CD4-positive, alpha-beta memory T cell (primary cell): ENCODE measurements at regions not wholly inside any gene's neighbourhood (a gene's known extent, or its start where the extent isn't known, plus 50 kb on each side); places are given as distances from the start of the nearest gene placed in this dataset.

Experiments
- CTCF ChIA-PET: fragments of 350-600 bp; sonication (Branson Sonifier 250); formaldehyde crosslinking; loops from one replicate; lab custom pipeline; 2021; ENCODE audit warnings: inconsistent platforms; ENCODE audit not compliant: partially characterized antibody; lab: Charles Lee
- POLR2A ChIA-PET: fragments of 350-600 bp; sonication (Branson Sonifier 250); formaldehyde crosslinking; loops from one replicate; lab custom pipeline; 2021; ENCODE audit not compliant: partially characterized antibody; lab: Charles Lee
- DNase-seq, 5 donors: peaks; one replicate each; pipeline versions ENCODE4 v3.0.0 to v3.0.0-alpha.2; 2020 to 2022; ENCODE audit warnings: mixed read lengths in 1 of 5
- H3K27ac ChIP-seq: one replicate; pipeline ENCODE4 v1.7.0; 2013; ENCODE audit warnings: low read depth, low read length
- H3K27me3 ChIP-seq: 2 replicates; pipeline ENCODE4 v1.7.0; 2013; ENCODE audit warnings: mild to moderate bottlenecking, low read length, moderate library complexity; ENCODE audit not compliant: insufficient read depth
- H3K36me3 ChIP-seq: 2 replicates; pipeline ENCODE4 v1.7.0; 2013; ENCODE audit warnings: mild to moderate bottlenecking, low read length, moderate library complexity; ENCODE audit not compliant: insufficient read depth
- H3K4me1 ChIP-seq: 2 replicates; pipeline ENCODE4 v1.7.0; 2013; ENCODE audit warnings: mild to moderate bottlenecking, low read length, moderate library complexity; ENCODE audit not compliant: insufficient read depth
- H3K4me3 ChIP-seq, 2 donors: one replicate each; pipeline ENCODE4 v1.7.0; 2013; ENCODE audit warnings: low read length in 2 of 2, mild to moderate bottlenecking in 1 of 2
- H3K9me3 ChIP-seq, 2 donors: one replicate each; pipeline ENCODE4 v1.7.0; 2013; ENCODE audit warnings: low read length in 2 of 2, control low read depth in 1 of 2; ENCODE audit not compliant: control insufficient read depth in 1 of 2
- H3K27ac Mint-ChIP-seq, 7 donors: one replicate each; pipeline ENCODE4 v1.8.0; 2020 to 2021; ENCODE audit warnings: mixed read lengths in 7 of 7, mild to moderate bottlenecking in 6 of 7, inconsistent platforms in 3 of 7, moderate library complexity in 3 of 7
- H3K27me3 Mint-ChIP-seq, 2 donors: one replicate each; pipeline ENCODE4 v1.8.0; 2020 to 2021; ENCODE audit warnings: mixed read lengths in 2 of 2
- H3K36me3 Mint-ChIP-seq, 2 donors: one replicate each; pipeline ENCODE4 v1.8.0; 2020 to 2021; ENCODE audit warnings: mixed read lengths in 2 of 2, inconsistent platforms in 1 of 2, mild to moderate bottlenecking in 1 of 2
- H3K4me1 Mint-ChIP-seq, 4 donors: one replicate each; pipeline ENCODE4 v1.8.0; 2020 to 2021; ENCODE audit warnings: mixed read lengths in 4 of 4, mild to moderate bottlenecking in 1 of 4
- H3K4me3 Mint-ChIP-seq, 8 donors: one replicate each; pipeline ENCODE4 v1.8.0; 2020 to 2021; ENCODE audit warnings: mixed read lengths in 8 of 8, mild to moderate bottlenecking in 7 of 8, moderate library complexity in 6 of 8, inconsistent platforms in 3 of 8
- H3K9me3 Mint-ChIP-seq, 8 donors: one replicate each; pipeline ENCODE4 v1.8.0; 2020 to 2021; ENCODE audit warnings: mixed read lengths in 8 of 8, mild to moderate bottlenecking in 5 of 8, inconsistent platforms in 3 of 8, moderate library complexity in 1 of 8
- intact Hi-C: fragments of 100-400 bp; cut with micrococcal nuclease; formaldehyde crosslinking; loops from one replicate; pipeline ENCODE4 v1.15.1; 2023

GRCh38 chr9:126556560-126557250 is 57.0 kb upstream of the LMX1B start:
- Histone ChIP-seq H3K4me3 (no peak overlapping the region), H3K27ac (no peak overlapping the region), H3K9me3 (no peaks in the 10 kb centered on the region), H3K27me3 (peaks cover 6% of the 10 kb centered on the region), H3K4me1 (no peaks in the 10 kb centered on the region), H3K36me3 (no peaks in the 10 kb centered on the region)
- DNase-seq = no peak
- peaks cover 0 to 1% (median 0%) of the 10 kb centered on the region in 4 donors for H3K4me1 Mint-ChIP-seq
- CTCF ChIA-PET = interaction anchor here (0.7 to 7.2 kb wide), 9 partner anchors 21 to 255 kb away, joined by 3 to 266 read pairs (median 5); no protein-coding TSS in a partner anchor
- POLR2A ChIA-PET = no interaction called here
- H3K4me3 Mint-ChIP-seq = no peak overlapping the region
- peaks cover 0 to 4% (median 0%) of the 10 kb centered on the region in 8 donors for H3K9me3 Mint-ChIP-seq
- peaks cover 9 to 22% of the 10 kb centered on the region in 2 donors for H3K27me3 Mint-ChIP-seq
- intact Hi-C loops = no loop called here
- H3K36me3 Mint-ChIP-seq = no peaks in the 10 kb centered on the region
- no peak overlapping the region for H3K27ac Mint-ChIP-seq

GRCh38 chr9:126558051-126558665 is 55.6 kb upstream of the LMX1B start:
- Mint-ChIP-seq H3K36me3 (no peaks in the 10 kb centered on the region), H3K9me3 (peaks cover 0 to 4% (median 0%) of the 10 kb centered on the region in 8 donors), H3K27ac (peak overlapping the region in 1 of 7 donors; percentile 57), H3K4me1 (peaks cover 0 to 1% (median 0%) of the 10 kb centered on the region in 4 donors), H3K27me3 (peaks cover 15 to 24% of the 10 kb centered on the region in 2 donors), H3K4me3 (no peak overlapping the region)
- peak; percentile 51 to 68 (median 56) for DNase-seq
- ChIA-PET CTCF (interaction anchor here (0.8 to 7.2 kb wide), 23 partner anchors 9 to 1151 kb away, joined by 3 to 266 read pairs (median 4); no protein-coding TSS in a partner anchor), POLR2A (interaction anchor here (1.0 to 1.8 kb wide), 4 partner anchors 41 to 59 kb away, joined by 3 to 12 read pairs (median 8); no protein-coding TSS in a partner anchor)
- H3K27ac ChIP-seq = no peak overlapping the region
- intact Hi-C loops = loop anchor here (1.0 kb wide), 2 partner anchors 44 to 59 kb away; no protein-coding TSS in a partner anchor
- H3K27me3 ChIP-seq = peaks cover 6% of the 10 kb centered on the region
- H3K9me3 ChIP-seq = no peaks in the 10 kb centered on the region
- H3K36me3 ChIP-seq = no peaks in the 10 kb centered on the region
- H3K4me1 ChIP-seq = no peaks in the 10 kb centered on the region
- H3K4me3 ChIP-seq = no peak overlapping the region

GRCh38 chr9:126559296-126559695 is 54.4 kb upstream of the LMX1B start:
- intact Hi-C loops = no loop called here
- Histone ChIP-seq H3K36me3 (no peaks in the 10 kb centered on the region), H3K4me3 (no peak overlapping the region), H3K9me3 (no peaks in the 10 kb centered on the region), H3K4me1 (no peaks in the 10 kb centered on the region), H3K27ac (no peak overlapping the region), H3K27me3 (peaks cover 6% of the 10 kb centered on the region)
- peaks cover 0 to 1% (median 0%) of the 10 kb centered on the region in 4 donors for H3K4me1 Mint-ChIP-seq
- H3K4me3 Mint-ChIP-seq = no peak overlapping the region
- H3K27me3 Mint-ChIP-seq = peaks cover 15 to 32% of the 10 kb centered on the region in 2 donors
- H3K9me3 Mint-ChIP-seq = peaks cover 0 to 4% (median 0%) of the 10 kb centered on the region in 8 donors
- no peak for DNase-seq
- POLR2A ChIA-PET = interaction anchor here (1.7 kb wide), 1 partner anchor 45 kb away, joined by 8 read pairs; no protein-coding TSS in a partner anchor
- H3K27ac Mint-ChIP-seq = no peak overlapping the region
- CTCF ChIA-PET = interaction anchor here (1.1 to 7.2 kb wide), 5 partner anchors 9 to 62 kb away, joined by 3 to 266 read pairs (median 5); no protein-coding TSS in a partner anchor
- no peaks in the 10 kb centered on the region for H3K36me3 Mint-ChIP-seq

GRCh38 chr9:126561582-126561981 is 52.1 kb upstream of the LMX1B start:
- Histone ChIP-seq H3K9me3 (no peaks in the 10 kb centered on the region), H3K36me3 (no peaks in the 10 kb centered on the region), H3K27ac (no peak overlapping the region), H3K27me3 (peaks cover 6% of the 10 kb centered on the region), H3K4me3 (no peak overlapping the region), H3K4me1 (no peaks in the 10 kb centered on the region)
- Mint-ChIP-seq H3K9me3 (peaks cover 0 to 4% (median 0%) of the 10 kb centered on the region in 8 donors), H3K36me3 (no peaks in the 10 kb centered on the region), H3K4me3 (no peak overlapping the region), H3K27me3 (peaks cover 26 to 45% of the 10 kb centered on the region in 2 donors), H3K4me1 (peaks cover 0 to 1% (median 0%) of the 10 kb centered on the region in 4 donors), H3K27ac (no peak overlapping the region)
- ChIA-PET POLR2A (no interaction called here), CTCF (interaction anchor here (1.7 to 2.9 kb wide), 2 partner anchors 53 to 61 kb away, joined by 4 to 38 read pairs; no protein-coding TSS in a partner anchor)
- intact Hi-C loops = no loop called here
- DNase-seq = no peak

GRCh38 chr9:126563556-126563955 is 50.2 kb upstream of the LMX1B start:
- Mint-ChIP-seq H3K36me3 (no peaks in the 10 kb centered on the region), H3K27ac (no peak overlapping the region), H3K4me3 (no peak overlapping the region), H3K27me3 (peaks cover 26 to 44% of the 10 kb centered on the region in 2 donors), H3K9me3 (peaks cover 0 to 4% (median 0%) of the 10 kb centered on the region in 8 donors), H3K4me1 (no peaks in the 10 kb centered on the region)
- H3K9me3 ChIP-seq = no peaks in the 10 kb centered on the region
- H3K27ac ChIP-seq = no peak overlapping the region
- CTCF ChIA-PET = interaction anchor here (1.1 to 2.9 kb wide), 5 partner anchors 9 to 66 kb away, joined by 4 to 38 read pairs (median 5); no protein-coding TSS in a partner anchor
- intact Hi-C loops = no loop called here
- no peaks in the 10 kb centered on the region for H3K4me1 ChIP-seq
- peaks cover 3% of the 10 kb centered on the region for H3K27me3 ChIP-seq
- no peak overlapping the region for H3K4me3 ChIP-seq
- no peak for DNase-seq
- POLR2A ChIA-PET = no interaction called here
- H3K36me3 ChIP-seq = no peaks in the 10 kb centered on the region
